ENCODE measurements at regions not wholly inside any gene's neighbourhood (a gene's known extent, or its start where the extent isn't known, plus 50 kb on each side); places are given as distances from the start of the nearest gene placed in this dataset.
A peak's percentile ranks its signal among the peaks of the same experiment; 100 is the strongest.
"Not testable (repeated sequence)": the region's sequence is repeated elsewhere in the genome, so short reads cannot be mapped to it uniquely, and the experiment has no call there.

DNA sequence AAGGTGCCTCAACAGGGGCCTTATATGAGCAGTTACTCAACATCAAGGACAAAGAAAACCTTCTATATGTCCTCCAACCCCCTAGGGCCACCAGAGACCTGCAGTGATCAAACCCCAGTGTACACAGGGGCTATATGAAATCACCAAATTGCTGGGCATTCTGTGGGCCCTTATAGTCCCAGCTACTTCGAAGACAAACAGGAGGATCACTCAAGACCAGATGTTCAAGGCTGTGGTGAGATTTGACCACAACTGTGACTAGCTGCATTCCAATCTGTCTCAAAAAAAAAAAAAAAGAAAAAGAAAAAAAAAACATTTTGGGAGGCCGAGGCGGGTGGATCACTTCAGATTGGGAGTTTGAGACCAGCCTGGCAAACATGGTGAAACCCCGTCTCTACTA lies 51.0 kb upstream of the PRB2 start:
- no peaks in the 10 kb centered on the region for H3K4me1 Mint-ChIP-seq
- H3K9me3 Mint-ChIP-seq = peaks cover 0 to 5% (median 0%) of the 10 kb centered on the region in 7 donors
- H3K4me3 Mint-ChIP-seq = no peak overlapping the region

DNA sequence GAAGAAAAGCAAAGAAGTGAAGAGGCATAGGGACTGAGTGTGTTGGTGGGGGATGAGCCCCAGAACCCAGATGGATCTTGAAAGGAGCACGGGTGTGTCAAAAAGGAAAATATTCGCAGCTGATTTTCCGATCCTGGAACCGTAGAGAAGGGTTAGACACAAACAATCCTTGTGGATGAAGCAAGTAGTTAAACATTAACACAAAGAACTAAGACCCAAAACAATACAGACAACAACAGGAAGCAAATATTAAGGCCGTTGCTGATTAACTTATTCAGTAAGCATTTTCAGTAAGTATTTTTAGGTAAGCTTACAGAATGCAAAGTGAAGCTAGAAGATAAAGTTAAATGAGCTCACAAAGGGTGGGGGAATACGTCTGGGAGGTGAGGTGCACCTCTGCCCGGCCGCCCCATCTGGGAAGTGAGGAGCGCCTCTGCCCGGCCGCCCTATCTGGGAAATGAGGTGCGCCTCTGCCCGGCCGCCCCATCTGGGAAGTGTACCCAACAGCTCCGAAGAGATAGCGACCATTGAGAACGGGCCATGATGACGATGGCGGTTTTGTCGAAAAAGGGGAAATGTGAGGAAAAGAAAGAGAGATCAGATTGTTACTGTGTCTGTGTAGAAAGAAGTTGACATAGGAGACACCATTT lies 62.8 kb upstream of the PRB2 start:
- Mint-ChIP-seq H3K4me1 (no peaks in the 10 kb centered on the region), H3K27ac (no peak overlapping the region), H3K36me3 (no peaks in the 10 kb centered on the region), H3K9me3 (peaks cover 0 to 4% (median 0%) of the 10 kb centered on the region in 7 donors), H3K27me3 (no peaks in the 10 kb centered on the region), H3K4me3 (no peak overlapping the region)
- ATAC-seq (ENCODE audit: low read depth in 2 of 2) (no peak), DNase-seq (no peak)

More for the DNA sequence above, 51.0 kb upstream of the PRB2 start:
- no peak for DNase-seq
- ATAC-seq (ENCODE audit: low read depth in 2 of 2) = no peak
- Mint-ChIP-seq H3K27me3 (no peaks in the 10 kb centered on the region), H3K27ac (no peak overlapping the region), H3K36me3 (no peaks in the 10 kb centered on the region)

DNA sequence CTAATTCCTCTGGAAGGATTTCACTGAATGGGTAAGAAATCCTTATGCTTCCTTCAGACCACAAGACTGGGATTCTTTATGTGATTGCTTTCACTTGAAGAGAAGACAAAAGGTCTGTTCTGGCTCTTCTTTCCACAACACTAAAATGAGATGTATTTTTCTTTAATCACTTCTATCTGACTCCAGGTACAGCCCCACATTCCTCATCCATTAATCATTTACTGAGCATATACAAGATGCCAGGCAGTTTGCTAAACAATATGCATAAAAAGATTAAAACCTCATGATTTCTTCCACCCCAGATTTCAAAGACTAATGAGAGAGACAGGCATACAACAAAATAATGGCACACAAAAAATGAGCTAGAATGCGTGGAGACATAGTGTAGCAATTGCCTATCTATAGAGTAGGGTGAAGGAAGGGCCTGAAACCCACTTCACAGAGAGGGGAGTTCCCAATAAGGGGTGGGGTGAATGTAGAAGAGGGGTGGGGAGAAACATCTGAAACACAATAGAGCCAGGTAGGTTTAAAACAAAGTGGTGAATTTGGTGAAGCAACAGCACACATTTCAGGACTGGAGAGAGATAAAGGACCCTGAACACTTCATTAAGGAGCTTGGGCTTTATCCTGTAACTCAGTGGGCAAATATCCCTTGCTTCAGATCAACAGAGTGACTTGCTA lies 65.1 kb upstream of the PRB2 start:
- Mint-ChIP-seq H3K27me3 (no peaks in the 10 kb centered on the region), H3K9me3 (peaks cover 0 to 2% (median 0%) of the 10 kb centered on the region in 7 donors)

DNA sequence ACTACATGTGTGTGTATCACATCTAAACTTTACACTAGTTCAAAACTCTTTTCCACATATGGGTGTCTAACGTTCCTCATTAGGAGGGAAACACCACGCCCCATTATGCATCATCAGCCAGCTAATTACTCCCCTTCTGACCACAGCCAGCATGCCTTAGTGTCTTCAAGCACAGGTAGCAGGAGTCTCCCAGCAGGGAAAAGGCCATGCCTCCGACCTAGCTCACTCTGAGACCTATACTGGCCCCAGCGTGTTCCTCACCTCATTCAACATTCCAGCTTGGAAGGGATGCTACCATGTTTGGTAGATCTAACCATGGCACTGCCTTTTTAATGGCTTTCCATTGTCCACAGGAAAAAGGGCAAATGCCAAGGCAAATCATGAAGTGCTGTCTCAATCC lies 66.1 kb upstream of the PRB2 start:
- no peaks in the 10 kb centered on the region for H3K4me1 Mint-ChIP-seq
- no peak overlapping the region for H3K4me3 Mint-ChIP-seq
- H3K27me3 Mint-ChIP-seq = peaks cover 0 to 5% (median 0%) of the 10 kb centered on the region in 3 donors
- no peaks in the 10 kb centered on the region for H3K36me3 Mint-ChIP-seq
- H3K9me3 Mint-ChIP-seq = peaks cover 0 to under 1% (median 0%) of the 10 kb centered on the region in 7 donors
- ATAC-seq (ENCODE audit: low read depth in 2 of 2) (no peak), DNase-seq (no peak)
- no peak overlapping the region for H3K27ac Mint-ChIP-seq

More for the DNA sequence above, 65.1 kb upstream of the PRB2 start:
- H3K4me1 Mint-ChIP-seq = no peaks in the 10 kb centered on the region
- no peak for ATAC-seq (ENCODE audit: low read depth in 2 of 2)
- no peak for DNase-seq
- no peak overlapping the region for H3K27ac Mint-ChIP-seq
- H3K4me3 Mint-ChIP-seq = no peak overlapping the region
- H3K36me3 Mint-ChIP-seq = no peaks in the 10 kb centered on the region

DNA sequence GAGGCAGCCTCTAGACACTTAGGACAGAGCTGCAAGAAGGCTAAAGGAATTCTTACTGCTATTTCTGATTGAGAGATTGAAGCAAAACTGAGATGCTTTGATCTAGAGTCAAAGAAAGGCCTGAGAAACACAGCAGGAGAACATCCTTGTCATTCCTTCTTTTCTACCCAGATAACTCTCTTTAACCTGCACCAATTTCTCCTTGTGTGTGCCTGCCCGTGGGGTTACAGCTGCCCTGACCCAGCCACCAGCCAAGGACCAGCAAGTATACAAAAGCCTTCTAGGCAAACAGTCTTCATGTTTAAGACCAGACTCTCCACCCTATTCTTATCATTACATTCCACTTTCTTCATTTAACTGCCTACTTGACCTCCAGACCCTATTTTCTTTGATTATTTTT lies 81.7 kb upstream of the PRB2 start:
- no peak for DNase-seq
- H3K4me1 Mint-ChIP-seq = no peaks in the 10 kb centered on the region
- H3K36me3 Mint-ChIP-seq = peaks cover 0 to 5% of the 10 kb centered on the region in 2 donors
- no peaks in the 10 kb centered on the region for H3K27me3 Mint-ChIP-seq
- no peak overlapping the region for H3K27ac Mint-ChIP-seq
- no peak for ATAC-seq (ENCODE audit: low read depth in 2 of 2)
- H3K4me3 Mint-ChIP-seq = no peak overlapping the region
- H3K9me3 Mint-ChIP-seq = peaks cover 0 to 14% (median 4%) of the 10 kb centered on the region in 7 donors

DNA sequence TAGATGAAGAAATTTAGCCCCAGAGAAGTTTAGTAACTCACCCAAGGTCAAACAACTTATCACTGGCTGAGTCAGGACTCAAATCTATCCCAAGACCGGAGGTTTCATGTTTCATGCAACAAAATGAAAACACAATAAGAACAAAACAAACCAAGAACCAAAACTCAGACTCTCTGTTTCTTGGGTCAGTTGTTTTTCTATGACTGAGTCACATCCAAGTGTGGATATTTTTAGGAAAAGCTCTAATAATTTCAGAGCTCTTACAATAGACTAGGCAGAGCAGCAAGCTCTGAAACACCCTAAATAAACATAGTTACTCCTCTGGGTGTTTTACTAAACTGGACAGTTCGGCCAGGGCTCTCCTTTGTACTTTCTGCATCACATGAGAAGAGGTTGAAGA lies 87.6 kb upstream of the PRB2 start:
- Mint-ChIP-seq H3K4me3 (no peak overlapping the region), H3K4me1 (peaks cover 0 to 6% (median 4%) of the 10 kb centered on the region in 3 donors), H3K9me3 (peaks cover 0 to 1% (median 0%) of the 10 kb centered on the region in 7 donors), H3K36me3 (no peaks in the 10 kb centered on the region), H3K27me3 (peaks cover 3 to 13% (median 6%) of the 10 kb centered on the region in 3 donors), H3K27ac (no peak overlapping the region)
- ATAC-seq (ENCODE audit: low read depth in 2 of 2) (no peak), DNase-seq (no peak)

DNA sequence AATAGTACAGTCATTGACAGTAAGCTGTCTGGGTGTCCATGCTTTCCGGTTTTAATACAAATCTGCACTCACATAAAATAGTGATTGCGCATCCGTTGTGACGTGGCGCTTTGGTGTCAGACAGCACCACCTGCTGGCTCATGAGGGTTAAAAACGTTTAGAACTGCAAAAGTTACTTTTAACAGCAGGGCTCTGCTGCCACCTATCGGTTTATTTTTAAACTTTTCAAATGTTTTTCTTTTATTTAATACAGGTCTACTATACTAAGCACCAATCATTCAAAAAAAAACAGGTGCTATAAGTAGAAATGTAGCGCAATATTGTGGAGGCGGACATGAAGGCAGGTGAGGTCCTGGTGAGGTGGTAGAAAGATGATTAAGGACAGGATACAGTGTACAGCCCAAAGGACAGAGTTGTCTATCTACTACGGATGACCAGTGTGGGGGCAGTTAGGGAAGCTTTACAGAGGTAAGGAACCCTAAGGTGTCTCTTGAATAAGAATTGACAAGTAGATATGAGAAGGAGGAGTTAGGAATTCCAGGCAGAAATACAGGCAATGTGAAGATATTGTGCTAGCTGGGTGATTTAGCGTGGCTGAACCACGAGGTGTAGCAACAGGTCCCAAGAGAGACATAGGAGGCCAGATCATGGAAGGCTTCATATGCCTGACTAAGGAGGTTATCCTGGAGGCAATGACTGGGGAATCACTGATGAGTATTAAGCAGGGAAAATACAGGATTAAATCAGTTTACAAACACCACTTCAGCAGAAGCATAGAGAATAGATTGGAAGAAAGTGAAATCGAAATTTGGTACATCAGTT lies 91.5 kb upstream of the PRB2 start:
- ATAC-seq (ENCODE audit: low read depth in 2 of 2) = peak; percentile 81 to 89
- Mint-ChIP-seq H3K4me1 (peaks cover 0 to 6% (median 4%) of the 10 kb centered on the region in 3 donors), H3K27ac (no peak overlapping the region), H3K4me3 (peak overlapping the region in 1 of 8 donors; percentile 2), H3K36me3 (no peaks in the 10 kb centered on the region), H3K27me3 (peaks cover 6 to 19% (median 12%) of the 10 kb centered on the region in 3 donors), H3K9me3 (peaks cover 0 to 1% (median 0%) of the 10 kb centered on the region in 7 donors)
- peak; percentile 68 for DNase-seq

DNA sequence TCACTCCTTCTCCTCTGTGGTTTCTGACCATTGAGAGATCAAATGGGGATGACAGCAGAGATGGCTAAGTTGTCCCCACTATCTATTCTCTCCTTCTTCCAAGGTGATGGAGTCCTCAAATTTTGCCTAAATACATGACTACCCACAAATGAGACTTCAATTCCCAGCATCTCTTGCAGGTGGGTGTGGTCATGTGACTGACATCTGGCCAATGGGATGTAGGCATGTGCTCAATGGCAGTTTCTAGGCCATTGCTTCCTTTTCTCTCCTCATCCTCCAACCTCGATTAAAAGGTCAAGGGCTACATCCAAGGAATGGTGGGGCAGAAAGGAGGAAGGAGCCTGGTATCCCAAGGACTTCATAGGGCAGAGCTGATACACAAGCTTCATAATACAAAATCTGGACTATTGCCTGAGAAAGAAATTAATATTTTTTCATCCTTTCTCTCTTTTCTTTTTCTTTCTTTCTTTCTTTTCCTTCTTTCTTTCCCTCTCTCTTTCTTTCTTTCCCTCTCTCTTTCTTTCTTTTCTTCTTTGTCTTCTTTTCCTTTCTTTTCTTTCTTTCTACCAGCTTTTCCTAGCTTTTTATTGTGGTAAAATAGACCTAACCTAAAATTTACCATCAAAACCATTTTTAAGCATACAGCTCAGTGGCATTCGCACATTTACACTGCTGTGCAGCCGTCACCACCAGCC lies 100.9 kb upstream of the PRB2 start:
- Mint-ChIP-seq H3K36me3 (peaks cover 7 to 26% of the 10 kb centered on the region in 2 donors), H3K9me3 (peaks cover 0 to 13% (median 5%) of the 10 kb centered on the region in 7 donors), H3K4me1 (peaks cover 18 to 38% (median 22%) of the 10 kb centered on the region in 3 donors), H3K27ac (no peak overlapping the region), H3K4me3 (no peak overlapping the region), H3K27me3 (peaks cover 12 to 55% (median 34%) of the 10 kb centered on the region in 3 donors)
- no peak for DNase-seq
- ATAC-seq (ENCODE audit: low read depth in 2 of 2) = no peak

DNA sequence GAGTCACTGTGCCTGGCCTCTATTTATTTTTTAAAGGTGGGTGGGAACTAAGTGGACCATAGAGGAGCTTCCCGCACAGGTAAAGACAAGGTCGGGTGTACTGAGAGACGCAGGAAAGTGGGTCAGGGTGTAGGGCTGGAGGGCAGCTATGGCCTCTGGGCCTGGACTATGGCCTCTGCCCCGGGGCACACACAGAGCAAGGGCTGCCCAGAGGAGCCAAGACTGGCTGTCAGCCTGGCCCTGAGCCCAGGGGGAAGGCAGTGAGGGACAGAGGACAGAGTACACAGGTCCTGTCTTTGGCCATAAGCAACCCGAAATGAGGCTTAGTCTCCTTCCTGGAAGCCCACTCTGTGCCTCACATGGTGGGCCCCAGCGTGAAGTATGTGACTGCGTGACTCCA lies 102.1 kb upstream of the PRB2 start:
- no peak for ATAC-seq (ENCODE audit: low read depth in 2 of 2)
- Mint-ChIP-seq H3K27ac (no peak overlapping the region), H3K4me3 (peak overlapping the region in 1 of 8 donors; percentile 13), H3K27me3 (peaks cover 22 to 55% (median 39%) of the 10 kb centered on the region in 3 donors), H3K9me3 (peaks cover 0 to 14% (median 8%) of the 10 kb centered on the region in 7 donors), H3K4me1 (peaks cover 18 to 38% (median 22%) of the 10 kb centered on the region in 3 donors), H3K36me3 (peaks cover 9 to 30% of the 10 kb centered on the region in 2 donors)
- no peak for DNase-seq

DNA sequence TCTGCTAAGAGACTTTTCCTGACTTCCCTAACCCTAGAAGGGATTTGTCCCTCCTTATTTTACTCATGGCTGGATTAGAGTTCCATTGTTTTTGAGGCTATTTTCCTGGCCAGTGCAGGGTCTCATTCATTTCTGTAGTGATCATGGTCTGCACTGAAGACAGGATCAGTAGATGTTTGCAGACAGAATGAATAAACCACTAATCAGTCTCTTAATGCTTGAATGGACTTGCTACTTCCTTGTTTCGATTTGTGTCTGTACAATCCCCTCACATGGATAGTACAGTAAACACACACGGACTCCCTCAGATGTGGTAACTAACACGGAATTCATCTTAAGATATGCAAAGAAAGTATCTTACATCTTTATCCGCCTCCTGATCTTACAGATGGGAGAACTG lies 102.6 kb upstream of the PRB2 start:
- no peak for DNase-seq
- peaks cover 9 to 30% of the 10 kb centered on the region in 2 donors for H3K36me3 Mint-ChIP-seq
- peak overlapping the region in 6 of 8 donors; percentile 8 to 65 (median 54) for H3K4me3 Mint-ChIP-seq
- peaks cover 27 to 55% (median 34%) of the 10 kb centered on the region in 3 donors for H3K27me3 Mint-ChIP-seq
- H3K4me1 Mint-ChIP-seq = peaks cover 18 to 38% (median 22%) of the 10 kb centered on the region in 3 donors
- peak; percentile 86 to 93 for ATAC-seq (ENCODE audit: low read depth in 2 of 2)
- H3K9me3 Mint-ChIP-seq = peaks cover 0 to 14% (median 8%) of the 10 kb centered on the region in 7 donors
- H3K27ac Mint-ChIP-seq = peak overlapping the region in 2 of 6 donors; percentile 5 to 26

DNA sequence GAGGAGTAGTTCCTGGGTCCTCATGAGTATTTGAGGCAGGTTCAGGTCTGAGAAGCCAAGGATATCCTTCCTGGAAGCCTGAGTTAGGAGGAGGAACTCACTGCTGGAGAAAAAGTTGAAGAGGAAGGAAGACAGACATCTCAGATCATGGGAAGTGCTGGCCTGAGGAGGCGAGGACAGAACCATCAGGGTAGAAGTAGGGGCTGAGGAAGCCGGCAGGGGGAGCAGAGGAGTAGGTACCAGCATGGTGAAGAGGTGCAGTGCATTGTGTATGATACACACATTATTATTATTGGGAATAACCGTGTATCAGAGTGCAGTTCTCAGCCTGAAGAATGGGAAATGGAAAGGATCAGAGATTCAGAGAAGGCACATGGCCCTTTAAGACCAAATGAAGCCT lies 103.2 kb upstream of the PRB2 start:
- not testable (repeated sequence) for ATAC-seq (ENCODE audit: low read depth in 2 of 2); DNase-seq
- Mint-ChIP-seq H3K4me1 (peaks cover 18 to 38% (median 22%) of the 10 kb centered on the region in 3 donors), H3K4me3 (peak overlapping the region in 6 of 8 donors; percentile 8 to 65 (median 54)), H3K27ac (peak overlapping the region in 2 of 6 donors; percentile 5 to 26), H3K9me3 (peaks cover 0 to 14% (median 8%) of the 10 kb centered on the region in 7 donors), H3K27me3 (peaks cover 28 to 55% (median 34%) of the 10 kb centered on the region in 3 donors), H3K36me3 (peaks cover 9 to 30% of the 10 kb centered on the region in 2 donors)

DNA sequence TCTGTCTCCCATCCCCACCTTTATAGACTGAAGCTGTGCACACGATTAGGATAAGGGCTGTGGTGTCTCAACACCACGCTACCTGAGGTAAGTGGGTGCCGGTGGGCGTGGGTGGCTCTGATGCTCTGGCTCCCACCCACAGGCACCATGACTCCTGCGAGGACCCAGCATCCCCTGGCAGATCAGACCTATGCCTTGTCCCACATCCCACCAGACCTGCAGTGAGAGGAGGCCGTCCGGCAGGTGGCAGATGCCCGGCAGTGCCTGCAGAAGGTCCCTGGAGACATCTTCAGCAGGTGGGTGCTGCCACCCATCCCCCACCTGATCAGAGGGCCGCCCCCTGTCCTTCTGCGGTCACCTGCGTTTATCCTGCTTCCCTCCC lies 104.4 kb upstream of the PRB2 start:
- Mint-ChIP-seq H3K4me1 (peaks cover 18 to 38% (median 22%) of the 10 kb centered on the region in 3 donors), H3K36me3 (peaks cover 9 to 30% of the 10 kb centered on the region in 2 donors), H3K27ac (no peak overlapping the region), H3K9me3 (peaks cover 0 to 14% (median 8%) of the 10 kb centered on the region in 7 donors), H3K4me3 (no peak overlapping the region), H3K27me3 (peaks cover 28 to 56% (median 34%) of the 10 kb centered on the region in 3 donors)
- DNase-seq (no peak), ATAC-seq (ENCODE audit: low read depth in 2 of 2) (no peak)

Measured in naive B cell (primary cell).